Neuronal stem cell (in vitro differentiated cells): ENCODE measurements at regions not wholly inside any gene's neighbourhood (a gene's known extent, or its start where the extent isn't known, plus 50 kb on each side); places are given as distances from the start of the nearest gene placed in this dataset.
A peak's percentile ranks its signal among the peaks of the same experiment; 100 is the strongest.

Experiments used
- DNase-seq: peaks from one replicate; pipeline ENCODE4 v3.0.0-alpha.2; 2013; ENCODE audit warnings: low spot score
- H2AFZ ChIP-seq: one replicate; pipeline ENCODE4 v1.6.1; 2013; ENCODE audit warnings: mild to moderate bottlenecking, low read length, inconsistent platforms
- H2AK5ac ChIP-seq: 2 replicates; pipeline ENCODE4 v1.6.1; 2013; ENCODE audit warnings: low read depth, mild to moderate bottlenecking, inconsistent platforms, low read length, moderate library complexity, mixed read lengths
- H2BK120ac ChIP-seq: 2 replicates; pipeline ENCODE4 v1.6.1; 2013; ENCODE audit warnings: low read depth, mild to moderate bottlenecking, inconsistent platforms, low read length, moderate library complexity, mixed read lengths
- H2BK12ac ChIP-seq: one replicate; pipeline ENCODE4 v1.6.1; 2013; ENCODE audit warnings: low read length, inconsistent platforms
- H2BK15ac ChIP-seq: 2 replicates; pipeline ENCODE4 v1.6.1; 2013; ENCODE audit warnings: mild to moderate bottlenecking, low read length, inconsistent platforms, mixed read lengths
- H2BK5ac ChIP-seq: one replicate; pipeline ENCODE4 v1.6.1; 2013; ENCODE audit warnings: inconsistent platforms, mild to moderate bottlenecking, low read length, moderate library complexity
- H3K14ac ChIP-seq: one replicate; pipeline ENCODE4 v1.6.1; 2013; ENCODE audit warnings: low read length, inconsistent platforms
- H3K18ac ChIP-seq: 2 replicates; pipeline ENCODE4 v1.6.1; 2013; ENCODE audit warnings: low read length, inconsistent platforms
- H3K23ac ChIP-seq: 2 replicates; pipeline ENCODE4 v1.6.1; 2013; ENCODE audit warnings: low read depth, mild to moderate bottlenecking, mixed read lengths, low read length, inconsistent platforms; ENCODE audit not compliant: poor library complexity
- H3K27ac ChIP-seq: replicated peaks from 3 replicates; pipeline ENCODE4 v1.5.1; 2013; ENCODE audit warnings: low read length, inconsistent platforms
- H3K27me3 ChIP-seq, 3 experiments: 2 replicates each; pipeline ENCODE4 v1.6.1; 2013; ENCODE audit warnings: low read length in 3 of 3, mild to moderate bottlenecking in 2 of 3, inconsistent platforms in 1 of 3, low read depth in 1 of 3, mixed read lengths in 1 of 3, moderate library complexity in 1 of 3; ENCODE audit not compliant: control insufficient read depth in 3 of 3, insufficient read depth in 3 of 3
- H3K36me3 ChIP-seq, 2 donors: replicated peaks in 1 of 2; 2 replicates each; pipeline ENCODE4 v1.6.1; 2013; ENCODE audit warnings: low read length in 2 of 2; ENCODE audit not compliant: control insufficient read depth in 2 of 2, insufficient read depth in 2 of 2
- H3K4ac ChIP-seq: 2 replicates; pipeline ENCODE4 v1.6.1; 2013; ENCODE audit warnings: inconsistent platforms, mild to moderate bottlenecking, low read length, moderate library complexity
- H3K4me1 ChIP-seq, 2 donors: 1 replicate in 1 of 2; 2 replicates in 1 of 2; pipeline ENCODE4 v1.6.1; 2013; ENCODE audit warnings: low read length in 2 of 2, low read depth in 1 of 2; ENCODE audit not compliant: control insufficient read depth in 2 of 2, insufficient read depth in 1 of 2
- H3K4me2 ChIP-seq: one replicate; pipeline ENCODE4 v1.6.1; 2013; ENCODE audit warnings: mild to moderate bottlenecking, low read length, inconsistent platforms; ENCODE audit not compliant: insufficient read depth, poor library complexity, severe bottlenecking
- H3K4me3 ChIP-seq, 2 donors: 2 replicates each; pipeline ENCODE4 v1.5.1; 2013; ENCODE audit warnings: low read length in 2 of 2, mild to moderate bottlenecking in 2 of 2, inconsistent platforms in 1 of 2, moderate library complexity in 1 of 2
- H3K79me1 ChIP-seq: one replicate; pipeline ENCODE4 v1.6.1; 2013; ENCODE audit warnings: low read depth, mild to moderate bottlenecking, inconsistent platforms, low read length, moderate library complexity
- H3K9ac ChIP-seq: one replicate; pipeline ENCODE4 v1.6.1; 2013; ENCODE audit warnings: mild to moderate bottlenecking, low read depth, low read length, inconsistent platforms; ENCODE audit not compliant: poor library complexity
- H3K9me3 ChIP-seq, 2 donors: replicated peaks in 1 of 2; 2 replicates each; pipeline versions ENCODE3 to v1.6.1; 2013; ENCODE audit warnings: low read length in 2 of 2, mild to moderate bottlenecking in 2 of 2, inconsistent platforms in 1 of 2, low read depth in 1 of 2, mixed read lengths in 1 of 2, moderate library complexity in 1 of 2; ENCODE audit not compliant: control insufficient read depth in 2 of 2, insufficient read depth in 1 of 2
- H4K8ac ChIP-seq: one replicate; pipeline ENCODE4 v1.6.1; 2013; ENCODE audit warnings: low read depth, mild to moderate bottlenecking, inconsistent platforms, low read length, moderate library complexity
- H4K91ac ChIP-seq: one replicate; pipeline ENCODE4 v1.6.1; 2013; ENCODE audit warnings: low read length, low read depth, mild to moderate bottlenecking, inconsistent platforms; ENCODE audit not compliant: poor library complexity
- WGBS, 2 donors: extraction: QIAGEN DNeasy Blood & Tissue Kit; methylation state at CpG; one replicate each; pipeline ENCODE4 v1.1.7; 2013; ENCODE audit warnings: missing lambda C conversion rate in 2 of 2, mixed read lengths in 1 of 2; ENCODE audit not compliant: insufficient read length in 2 of 2, insufficient replicate concordance in 1 of 2; ENCODE audit errors: extremely low coverage in 2 of 2; 5-methylcytosine and 5-hydroxymethylcytosine counted together

DNA sequence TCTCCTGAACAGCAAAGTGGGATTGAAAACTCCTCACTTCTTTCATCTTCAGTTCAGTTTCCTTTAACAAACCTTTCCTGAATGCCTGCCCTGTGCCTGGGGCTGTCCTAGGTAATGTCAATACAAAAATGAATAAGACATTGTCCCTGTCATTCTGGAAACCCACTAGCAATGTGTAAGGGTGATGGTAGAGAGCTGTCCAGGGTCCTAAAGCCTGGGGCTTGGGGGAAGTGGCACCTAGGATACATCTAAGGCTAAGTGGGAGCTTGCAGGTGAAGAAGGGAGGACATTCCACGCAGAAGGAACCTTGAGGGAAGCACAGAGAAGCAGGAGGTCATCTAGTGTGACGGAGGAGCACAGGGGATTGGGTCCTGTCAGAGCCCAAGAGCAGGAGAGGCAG lies 212.7 kb upstream of the PPP2R3A start:
- Histone ChIP-seq H3K18ac (no peak overlapping the region), H3K23ac (no peak overlapping the region), H3K4me2 (no peak overlapping the region), H4K91ac (no peak overlapping the region), H2BK5ac (no peak overlapping the region), H2AK5ac (no peak overlapping the region), H3K4me3 (no peak overlapping the region), H2AFZ (no peak overlapping the region), H3K4ac (no peak overlapping the region), H3K27ac (no peak overlapping the region), H3K9me3 (no peaks in the 10 kb centered on the region), H3K27me3 (no peaks in the 10 kb centered on the region), H3K79me1 (no peaks in the 10 kb centered on the region), H2BK12ac (no peak overlapping the region), H3K36me3 (no peaks in the 10 kb centered on the region), H2BK120ac (no peak overlapping the region), H3K14ac (no peak overlapping the region), H3K9ac (no peak overlapping the region), H2BK15ac (no peak overlapping the region), H3K4me1 (peaks cover 0 to 3% of the 10 kb centered on the region in 2 donors), H4K8ac (no peak overlapping the region)
- peak; percentile 21 for DNase-seq
- WGBS, 2 donors, result no CpG with 5 or more reads among the region's 2 CpGs

DNA sequence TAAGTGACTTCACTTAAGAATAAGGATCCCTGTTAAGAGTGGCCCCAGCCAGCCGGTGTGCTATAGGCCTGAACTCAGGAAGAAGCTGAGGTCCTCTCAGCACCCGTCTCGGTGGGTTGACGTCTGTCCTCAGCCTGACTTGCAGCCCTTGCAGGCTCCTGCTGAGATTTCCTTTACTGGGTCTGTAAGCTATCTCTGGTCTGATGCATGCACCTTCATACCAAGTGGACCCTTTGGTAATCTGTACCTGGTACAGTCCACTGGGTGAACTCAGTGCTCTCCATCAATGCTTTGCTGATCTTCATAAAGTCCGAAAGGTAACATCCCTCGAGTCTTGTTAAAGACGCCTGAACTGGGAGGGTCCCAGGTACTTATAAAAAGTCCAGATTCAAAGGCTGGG lies 212.0 kb upstream of the PPP2R3A start:
- no peaks in the 10 kb centered on the region for H3K79me1 ChIP-seq
- no peak overlapping the region for H2BK12ac ChIP-seq
- no peak overlapping the region for H3K23ac ChIP-seq
- no peak overlapping the region for H4K91ac ChIP-seq
- H3K18ac ChIP-seq, result no peak overlapping the region
- peaks cover 0 to 3% of the 10 kb centered on the region in 2 donors for H3K4me1 ChIP-seq
- no CpG with 5 or more reads among the region's 7 CpGs for WGBS, 2 donors
- no peak for DNase-seq
- H2AFZ ChIP-seq, result no peak overlapping the region
- H3K14ac ChIP-seq, result no peak overlapping the region
- H2BK120ac ChIP-seq, result no peak overlapping the region
- H3K36me3 ChIP-seq, result no peaks in the 10 kb centered on the region
- no peaks in the 10 kb centered on the region for H3K9me3 ChIP-seq
- no peak overlapping the region for H4K8ac ChIP-seq
- no peak overlapping the region for H2AK5ac ChIP-seq
- H3K4me2 ChIP-seq, result no peak overlapping the region
- no peak overlapping the region for H3K4me3 ChIP-seq
- H2BK15ac ChIP-seq, result no peak overlapping the region
- no peak overlapping the region for H3K4ac ChIP-seq
- no peaks in the 10 kb centered on the region for H3K27me3 ChIP-seq
- H3K9ac ChIP-seq, result no peak overlapping the region
- H3K27ac ChIP-seq, result no peak overlapping the region
- H2BK5ac ChIP-seq, result no peak overlapping the region

DNA sequence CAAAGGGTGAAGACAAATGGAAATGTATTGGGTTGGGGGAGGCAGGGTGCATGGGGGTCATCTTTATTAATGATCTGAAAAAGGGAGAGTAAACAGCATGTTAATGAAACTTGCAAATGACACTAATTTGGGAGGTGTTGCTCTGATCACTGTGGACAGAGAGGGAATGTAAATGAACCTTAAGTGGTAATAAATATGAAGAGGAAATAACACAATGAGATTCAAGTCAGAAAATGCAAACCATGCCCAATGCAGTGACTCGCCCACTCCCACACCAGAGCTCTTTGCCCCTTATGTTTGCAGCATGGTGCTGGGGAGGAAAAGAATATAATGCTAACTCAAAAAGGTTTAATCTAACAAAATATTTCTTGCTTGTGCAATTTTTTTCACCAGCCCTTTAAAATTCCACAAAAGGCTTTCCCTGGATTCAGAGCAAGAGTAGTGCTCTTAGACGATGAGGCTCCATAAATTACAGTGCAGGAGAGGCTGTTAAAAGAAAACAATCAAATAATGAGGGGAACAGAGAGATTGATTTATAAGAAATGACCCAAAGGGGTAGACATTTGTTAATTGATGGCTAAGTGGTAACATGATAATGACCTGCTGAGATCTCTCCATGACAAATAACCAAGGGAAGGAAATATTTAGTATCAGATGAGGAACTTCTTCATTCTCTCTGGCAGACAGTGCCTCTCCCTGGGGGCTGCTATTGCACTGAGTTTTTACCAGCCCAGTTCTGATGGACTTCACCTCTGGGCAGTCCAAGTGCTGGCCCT lies 210.0 kb upstream of the PPP2R3A start:
- Histone ChIP-seq H3K4ac (no peak overlapping the region), H3K79me1 (no peaks in the 10 kb centered on the region), H3K23ac (no peak overlapping the region), H3K9ac (no peak overlapping the region), H2BK12ac (no peak overlapping the region), H3K4me3 (no peak overlapping the region), H2BK5ac (no peak overlapping the region), H3K18ac (no peak overlapping the region), H2BK120ac (no peak overlapping the region), H3K27ac (no peak overlapping the region), H2AK5ac (no peak overlapping the region), H2BK15ac (no peak overlapping the region), H3K4me2 (no peak overlapping the region), H2AFZ (no peak overlapping the region), H3K4me1 (peaks cover 0 to 3% of the 10 kb centered on the region in 2 donors), H3K9me3 (no peaks in the 10 kb centered on the region), H3K14ac (no peak overlapping the region), H3K27me3 (no peaks in the 10 kb centered on the region), H4K8ac (no peak overlapping the region), H4K91ac (no peak overlapping the region), H3K36me3 (no peaks in the 10 kb centered on the region)
- WGBS, 2 donors, result no CpG with 5 or more reads among the region's 2 CpGs
- DNase-seq, result no peak

DNA sequence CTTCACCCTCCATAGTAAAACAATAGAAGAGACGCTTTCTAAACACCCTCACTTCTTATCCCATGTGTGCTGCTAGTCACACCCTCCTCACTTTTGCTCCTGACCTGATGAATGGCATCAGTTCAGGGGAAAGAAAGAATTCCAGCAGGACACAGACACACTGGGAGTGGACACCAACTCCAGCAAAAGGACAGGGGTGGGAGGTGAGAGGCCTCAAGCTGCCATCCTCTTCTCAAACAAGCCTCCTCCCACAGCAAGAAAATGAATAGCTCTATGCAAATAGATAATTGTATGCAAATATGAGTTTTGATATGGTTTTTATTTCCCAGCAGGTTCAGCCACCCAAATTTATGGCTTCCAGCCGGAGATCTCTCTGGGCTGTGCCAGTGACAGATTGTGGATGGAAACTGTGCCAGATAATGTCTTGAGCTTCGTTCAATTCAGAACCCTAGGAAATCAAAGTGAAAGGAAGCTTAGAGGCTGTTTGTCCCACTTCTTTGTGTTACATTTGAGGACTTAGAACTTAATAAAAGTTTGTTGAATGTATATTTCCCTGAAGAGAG lies 209.3 kb upstream of the PPP2R3A start:
- no peaks in the 10 kb centered on the region for H3K36me3 ChIP-seq
- no peak overlapping the region for H3K23ac ChIP-seq
- H3K4me2 ChIP-seq, result no peak overlapping the region
- no peak overlapping the region for H4K8ac ChIP-seq
- H2BK120ac ChIP-seq, result no peak overlapping the region
- H3K79me1 ChIP-seq, result no peaks in the 10 kb centered on the region
- WGBS, 2 donors, result no CpG with 5 or more reads among the region's 3 CpGs
- no peak overlapping the region for H3K18ac ChIP-seq
- H3K9ac ChIP-seq, result no peak overlapping the region
- H2AK5ac ChIP-seq, result no peak overlapping the region
- H2BK15ac ChIP-seq, result no peak overlapping the region
- H3K9me3 ChIP-seq, result no peaks in the 10 kb centered on the region
- H3K4ac ChIP-seq, result no peak overlapping the region
- H3K27me3 ChIP-seq, result no peaks in the 10 kb centered on the region
- no peak overlapping the region for H2AFZ ChIP-seq
- no peak overlapping the region for H2BK12ac ChIP-seq
- H2BK5ac ChIP-seq, result no peak overlapping the region
- no peak for DNase-seq
- H3K14ac ChIP-seq, result no peak overlapping the region
- no peak overlapping the region for H3K4me3 ChIP-seq
- H4K91ac ChIP-seq, result no peak overlapping the region
- peaks cover 0 to 3% of the 10 kb centered on the region in 2 donors for H3K4me1 ChIP-seq
- no peak overlapping the region for H3K27ac ChIP-seq
